PC-9 (cell line): ENCODE measurements at regions not wholly inside any gene's neighbourhood (a gene's known extent, or its start where the extent isn't known, plus 50 kb on each side); places are given as distances from the start of the nearest gene placed in this dataset.

Experiments used
- BruUV-seq: library from RNA; stranded (reverse); fragments of 400-500 nt; replicated peaks from 2 replicates; lab custom pipeline; 2021; lab: Mats Ljungman, UMichigan
- CTCF ChIA-PET: fragments of 300-600 bp; sonication (Branson Sonifier 250); formaldehyde crosslinking; loops from one replicate; lab custom pipeline; 2022; ENCODE audit warnings: antibody characterized with exemption; lab: Charles Lee
- POLR2A ChIA-PET: fragments of 300-600 bp; sonication (Branson Sonifier 250); formaldehyde crosslinking; loops from one replicate; lab custom pipeline; 2022; ENCODE audit warnings: antibody characterized with exemption; ENCODE audit not compliant: unreplicated experiment; lab: Charles Lee
- DNase-seq, 2 experiments: peaks; one replicate each; pipeline versions ENCODE4 v3.0.0 to v3.0.0-alpha.2; 2015 to 2022; ENCODE audit warnings: mixed read lengths in 1 of 2
- H2AFZ ChIP-seq: fragments of 200-600 bp; sonication (generic); 2 replicates; pipeline ENCODE4 v1.8.1; 2017; ENCODE audit warnings: antibody characterized with exemption
- H3F3A ChIP-seq: fragments of 200-600 bp; sonication (generic); 2 replicates; pipeline ENCODE4 v1.8.1; 2017; ENCODE audit warnings: antibody characterized with exemption, mild to moderate bottlenecking, low read depth; ENCODE audit not compliant: insufficient read depth
- H3K27ac ChIP-seq: fragments of 200-600 bp; sonication (generic); 2 replicates; pipeline ENCODE4 v1.6.1; 2016; ENCODE audit warnings: mixed run types
- H3K27me3 ChIP-seq: fragments of 200-600 bp; sonication (generic); 2 replicates; pipeline ENCODE4 v1.6.1; 2016; ENCODE audit warnings: low read depth, mixed run types; ENCODE audit not compliant: insufficient read depth
- H3K36me3 ChIP-seq: fragments of 200-600 bp; sonication (generic); 2 replicates; pipeline ENCODE4 v1.6.1; 2016; ENCODE audit warnings: low read depth, mixed run types
- H3K4me1 ChIP-seq: fragments of 200-600 bp; sonication (generic); replicated peaks from 2 replicates; pipeline ENCODE4 v1.6.1; 2016; ENCODE audit warnings: mixed run types; ENCODE audit not compliant: insufficient read depth
- H3K4me2 ChIP-seq: fragments of 200-600 bp; sonication (generic); 2 replicates; pipeline ENCODE4 v1.6.1; 2017; ENCODE audit warnings: mixed run types
- H3K4me3 ChIP-seq: fragments of 200-600 bp; sonication (generic); 2 replicates; pipeline ENCODE4 v1.6.1; 2016; ENCODE audit warnings: mixed run types
- H3K79me2 ChIP-seq: fragments of 200-600 bp; sonication (generic); 2 replicates; pipeline ENCODE4 v1.6.1; 2017; ENCODE audit warnings: low read depth, mixed run types
- H3K9me2 ChIP-seq: fragments of 200-600 bp; sonication (generic); 2 replicates; pipeline ENCODE4 v1.8.1; 2017; ENCODE audit warnings: mild to moderate bottlenecking; ENCODE audit not compliant: insufficient read depth
- H3K9me3 ChIP-seq: fragments of 200-600 bp; sonication (generic); 2 replicates; pipeline ENCODE4 v1.8.1; 2016; ENCODE audit warnings: low read depth; ENCODE audit not compliant: insufficient read depth
- H4K20me1 ChIP-seq: fragments of 200-600 bp; sonication (generic); 2 replicates; pipeline ENCODE4 v1.8.1; 2017; ENCODE audit not compliant: insufficient read depth
- CTCF ChIP-seq: fragments of 200-600 bp; sonication (generic); conservative IDR thresholded peaks from 2 replicates; pipeline ENCODE4 v1.6.1; 2017; ENCODE audit warnings: mixed run types, antibody characterized with exemption, mild to moderate bottlenecking, moderate library complexity
- EZH2 ChIP-seq: fragments of 200-600 bp; sonication (generic); IDR thresholded peaks from 2 replicates; pipeline ENCODE4 v1.8.0; 2017; ENCODE audit warnings: antibody characterized with exemption, low read depth
- intact Hi-C: fragments of 100-400 bp; cut with micrococcal nuclease; formaldehyde crosslinking; loops from one replicate; pipeline ENCODE4 v1.10.0; 2022; ENCODE audit not compliant: unreplicated experiment

GRCh38 chr16:5735444-5735843 lies 637.8 kb upstream of the EEF2KMT start:
- no peak for TF ChIP-seq EZH2
- no peak for TF ChIP-seq CTCF
- no peak overlapping the region for H2AFZ ChIP-seq
- no peaks in the 10 kb centered on the region for H3K9me2 ChIP-seq
- H3K79me2 ChIP-seq: no peaks in the 10 kb centered on the region
- H3K9me3 ChIP-seq: no peaks in the 10 kb centered on the region
- POLR2A ChIA-PET: no interaction called here
- H3K36me3 ChIP-seq: no peaks in the 10 kb centered on the region
- CTCF ChIA-PET: no interaction called here
- intact Hi-C loops: no loop called here
- no peaks in the 10 kb centered on the region for H4K20me1 ChIP-seq
- H3K4me2 ChIP-seq: no peak overlapping the region
- no peaks in the 10 kb centered on the region for H3F3A ChIP-seq
- H3K4me3 ChIP-seq: no peak overlapping the region
- no peak for DNase-seq
- peaks cover 19% of the 10 kb centered on the region for H3K27me3 ChIP-seq
- no peak overlapping the region for H3K27ac ChIP-seq
- H3K4me1 ChIP-seq: no peaks in the 10 kb centered on the region
- no TSS peak for BruUV-seq

DNA sequence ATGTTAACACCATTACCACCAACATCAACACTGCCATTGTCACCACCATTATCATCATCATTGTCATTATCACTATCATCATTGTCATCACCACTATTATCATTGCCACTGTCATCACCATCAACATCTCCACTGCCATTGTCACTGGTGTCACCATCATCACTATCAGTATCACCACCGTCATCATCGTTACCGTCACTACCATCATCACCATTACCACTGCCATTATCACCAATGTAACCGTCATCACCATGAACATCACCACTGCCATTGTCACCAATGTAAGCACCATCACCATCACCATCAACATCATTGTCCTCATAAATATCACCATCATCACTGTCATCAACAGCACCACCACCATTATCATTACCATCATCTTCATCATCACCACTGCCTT lies 633.2 kb upstream of the EEF2KMT start:
- H4K20me1 ChIP-seq: no peaks in the 10 kb centered on the region
- no peaks in the 10 kb centered on the region for H3K4me1 ChIP-seq
- no peak for TF ChIP-seq EZH2
- no peak for TF ChIP-seq CTCF
- no peaks in the 10 kb centered on the region for H3K36me3 ChIP-seq
- BruUV-seq: no TSS peak
- H2AFZ ChIP-seq: no peak overlapping the region
- no peaks in the 10 kb centered on the region for H3F3A ChIP-seq
- H3K27ac ChIP-seq: no peak overlapping the region
- H3K4me2 ChIP-seq: no peak overlapping the region
- no peak for DNase-seq
- intact Hi-C loops: no loop called here
- CTCF ChIA-PET: no interaction called here
- H3K9me2 ChIP-seq: no peaks in the 10 kb centered on the region
- H3K9me3 ChIP-seq: no peaks in the 10 kb centered on the region
- POLR2A ChIA-PET: no interaction called here
- no peak overlapping the region for H3K4me3 ChIP-seq
- H3K79me2 ChIP-seq: no peaks in the 10 kb centered on the region
- peaks cover 16% of the 10 kb centered on the region for H3K27me3 ChIP-seq

DNA sequence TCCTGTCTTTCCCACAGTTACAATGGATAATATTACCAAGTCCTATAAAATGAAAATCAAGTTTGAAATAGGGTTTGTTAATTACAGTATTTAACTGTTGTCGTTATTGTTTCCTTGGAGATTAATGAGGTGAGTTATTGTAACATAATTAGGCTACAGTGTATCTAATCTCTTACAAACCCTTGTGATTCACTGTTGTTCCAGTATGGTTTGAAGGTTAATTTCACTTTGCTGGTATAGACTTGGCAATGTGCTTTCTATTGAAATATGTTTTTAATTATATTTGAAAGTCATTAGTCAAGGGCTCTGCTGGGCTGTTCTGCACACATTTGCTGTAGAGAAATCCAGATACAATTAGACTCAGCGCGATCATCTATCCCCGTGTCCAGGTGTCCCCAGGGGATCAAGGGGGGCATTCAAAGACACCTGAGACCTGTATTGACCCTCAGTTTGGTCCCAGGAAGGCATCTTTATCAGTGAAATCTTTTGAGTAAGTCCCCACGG lies 624.6 kb upstream of the EEF2KMT start:
- CTCF ChIA-PET: no interaction called here
- TF ChIP-seq CTCF (no peak), EZH2 (no peak)

More for the DNA sequence above, 624.6 kb upstream of the EEF2KMT start:
- H2AFZ ChIP-seq: no peak overlapping the region
- no peak overlapping the region for H3K4me2 ChIP-seq
- no peak overlapping the region for H3K4me3 ChIP-seq
- intact Hi-C loops: no loop called here
- H4K20me1 ChIP-seq: no peaks in the 10 kb centered on the region; the same call in 1 of the 2 replicates
- H3K27me3 ChIP-seq: peaks cover 21% of the 10 kb centered on the region; the same call in 1 of the 2 replicates
- H3K4me1 ChIP-seq: no peaks in the 10 kb centered on the region
- POLR2A ChIA-PET: no interaction called here
- no peaks in the 10 kb centered on the region; the same call in 1 of the 2 replicates for H3K9me3 ChIP-seq
- H3F3A ChIP-seq: no peaks in the 10 kb centered on the region
- no peaks in the 10 kb centered on the region; the same call in 1 of the 2 replicates for H3K9me2 ChIP-seq
- H3K36me3 ChIP-seq: no peaks in the 10 kb centered on the region
- H3K79me2 ChIP-seq: no peaks in the 10 kb centered on the region
- no peak for DNase-seq
- H3K27ac ChIP-seq: no peak overlapping the region
- BruUV-seq: no TSS peak
